Amygdala (tissue), 56 donors: ENCODE measurements at regions not wholly inside any gene's neighbourhood (a gene's known extent, or its start where the extent isn't known, plus 50 kb on each side); places are given as distances from the start of the nearest gene placed in this dataset.
"Not testable (repeated sequence)": the region's sequence is repeated elsewhere in the genome, so short reads cannot be mapped to it uniquely, and the experiment has no call there.

Source experiments
- DNase-seq, 56 donors: peaks; one replicate each; lab custom pipeline; 2025; lab: John Stamatoyannopoulos, UW

- DNase-seq = not testable (repeated sequence)
Observed at GRCh38 chr9:22508354-22508753, 61.7 kb downstream of the DMRTA1 start.

DNA sequence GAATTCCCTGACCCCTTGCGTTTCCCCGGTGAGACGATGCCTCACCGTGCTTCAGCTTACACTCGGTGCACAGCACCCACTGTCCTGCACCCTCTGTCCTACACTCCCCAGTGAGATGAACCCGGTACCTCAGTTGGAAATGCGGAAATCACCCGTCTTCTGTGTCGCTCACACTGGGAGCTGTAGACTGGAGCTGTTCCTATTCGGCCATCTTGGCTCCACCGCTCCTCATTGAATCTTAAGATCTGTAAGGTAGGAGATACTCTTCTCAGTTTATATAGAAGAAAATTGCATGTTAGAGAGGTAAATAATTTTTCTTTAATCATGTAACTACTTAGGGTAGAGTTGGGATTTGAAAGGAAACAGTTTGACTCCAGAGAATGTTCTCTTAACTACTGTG lies 62.2 kb downstream of the DMRTA1 start:
- no peak for DNase-seq

DNA sequence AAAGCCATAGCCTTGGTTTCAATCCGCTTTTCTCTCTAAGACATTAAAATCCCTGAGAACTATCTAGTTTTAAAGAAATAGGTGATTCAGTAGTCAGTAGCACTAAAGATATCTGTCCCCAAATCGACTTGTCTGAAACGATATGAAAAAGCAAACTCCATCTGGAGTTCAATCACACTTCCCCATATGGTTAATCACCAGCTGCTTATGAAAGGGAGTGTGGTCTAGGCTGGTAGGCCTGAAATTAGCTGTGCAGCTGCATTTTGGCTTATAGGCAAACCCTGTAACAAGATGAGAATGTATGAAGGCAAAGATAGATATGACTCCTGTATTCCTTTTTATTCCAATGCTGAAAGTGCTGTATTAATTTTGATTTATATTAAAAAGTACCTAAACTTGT lies 65.9 kb downstream of the DMRTA1 start:
- DNase-seq = peak in 3 of 56 donors; percentile 6 to 10 (median 9)

- no peak for DNase-seq
Observed at GRCh38 chr9:22514871-22515270, 68.2 kb downstream of the DMRTA1 start.

DNA sequence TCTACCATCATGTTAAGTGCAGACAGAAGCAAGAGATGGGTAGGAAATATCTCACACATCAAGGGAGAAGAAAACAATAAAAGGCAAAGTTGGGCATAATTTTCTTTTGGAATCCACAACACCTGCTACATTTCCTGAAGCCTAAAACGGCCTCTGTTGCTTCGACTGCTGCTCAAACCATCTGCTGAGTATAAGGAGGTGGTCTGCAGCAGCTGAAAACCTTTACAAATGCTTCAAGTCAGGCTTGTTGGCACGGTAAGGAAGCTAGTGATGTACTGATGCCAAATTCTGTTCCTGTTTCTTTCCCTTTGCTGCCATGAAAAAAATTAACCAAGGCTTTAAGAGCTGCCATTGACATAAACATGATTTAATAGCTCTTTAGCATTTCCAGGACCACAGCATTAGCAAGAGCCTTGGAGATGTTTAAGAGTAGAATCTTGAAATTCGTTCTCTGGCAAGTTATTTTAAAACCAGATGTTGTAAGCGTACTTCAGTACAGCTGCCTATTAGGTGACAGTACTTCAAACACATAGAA lies 75.6 kb downstream of the DMRTA1 start:
- DNase-seq = no peak

GRCh38 chr9:22528485-22528884 lies 81.9 kb downstream of the DMRTA1 start:
- DNase-seq = peak in 2 of 56 donors; percentile 1 to 3

- DNase-seq = no peak
Observed at GRCh38 chr9:22529426-22530199, 83.0 kb downstream of the DMRTA1 start.

DNA sequence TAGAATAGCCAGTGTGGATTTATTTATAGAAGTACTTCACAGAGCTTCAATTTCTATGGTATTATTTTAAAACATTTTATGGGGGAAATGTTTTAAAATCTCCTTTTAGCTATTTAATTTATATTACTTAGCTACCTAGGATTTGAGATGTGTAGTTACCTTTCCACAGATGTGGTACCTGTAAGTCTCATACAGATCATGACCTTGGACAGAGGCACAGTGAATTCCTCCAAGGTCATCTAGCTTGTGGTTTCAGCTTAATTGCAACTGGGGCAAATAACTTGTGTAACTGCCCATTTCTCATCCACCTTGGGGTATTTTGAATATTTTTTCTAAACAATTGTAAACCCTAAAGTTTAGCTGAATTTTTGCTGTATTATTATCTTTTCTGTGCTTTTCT lies 89.2 kb downstream of the DMRTA1 start:
- no peak for DNase-seq

- DNase-seq = no peak
Observed at GRCh38 chr9:22537721-22538120, 91.1 kb downstream of the DMRTA1 start.

DNA sequence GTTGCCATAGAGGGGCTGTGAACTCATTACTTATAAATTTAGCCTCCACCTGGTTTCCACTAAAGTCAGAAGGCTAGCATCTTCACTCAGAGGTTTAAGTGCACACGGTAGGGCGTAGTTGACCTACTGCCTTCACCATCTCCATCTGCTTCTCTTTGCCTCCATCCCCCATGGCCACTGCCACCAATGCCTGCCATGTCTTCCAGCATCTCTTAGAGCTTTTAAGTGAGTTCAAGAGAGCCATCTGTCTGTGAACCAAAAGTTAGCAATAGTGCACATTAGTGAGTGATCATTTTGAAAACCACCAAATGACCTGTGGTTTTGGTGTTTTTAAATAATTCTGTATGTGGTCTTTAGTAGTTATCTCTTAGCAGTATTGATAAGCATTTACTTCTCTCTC lies 102.0 kb downstream of the DMRTA1 start:
- no peak for DNase-seq

GRCh38 chr9:22574740-22575139 lies 128.1 kb downstream of the DMRTA1 start:
- no peak for DNase-seq

GRCh38 chr9:22580788-22581187 lies 134.2 kb downstream of the DMRTA1 start:
- no peak for DNase-seq

DNA sequence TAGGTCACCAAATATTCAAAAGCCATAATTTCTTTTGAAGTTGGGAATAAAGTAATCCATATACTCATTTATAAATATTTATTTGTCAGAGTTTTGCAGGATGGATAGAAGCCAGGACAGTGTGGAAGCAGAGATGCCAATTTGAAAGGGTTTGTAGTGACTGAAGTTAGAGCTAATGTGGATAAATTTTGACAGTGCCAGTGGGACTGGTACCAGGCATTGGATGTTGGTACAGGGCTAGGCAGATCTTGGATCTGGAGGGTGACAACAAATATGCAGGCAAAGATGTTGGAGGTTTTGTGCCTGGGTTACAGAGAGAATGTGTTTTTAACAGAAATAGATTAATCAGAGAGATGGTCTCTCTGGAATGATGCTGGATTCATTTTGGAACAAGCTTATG lies 135.6 kb downstream of the DMRTA1 start:
- no peak for DNase-seq

DNA sequence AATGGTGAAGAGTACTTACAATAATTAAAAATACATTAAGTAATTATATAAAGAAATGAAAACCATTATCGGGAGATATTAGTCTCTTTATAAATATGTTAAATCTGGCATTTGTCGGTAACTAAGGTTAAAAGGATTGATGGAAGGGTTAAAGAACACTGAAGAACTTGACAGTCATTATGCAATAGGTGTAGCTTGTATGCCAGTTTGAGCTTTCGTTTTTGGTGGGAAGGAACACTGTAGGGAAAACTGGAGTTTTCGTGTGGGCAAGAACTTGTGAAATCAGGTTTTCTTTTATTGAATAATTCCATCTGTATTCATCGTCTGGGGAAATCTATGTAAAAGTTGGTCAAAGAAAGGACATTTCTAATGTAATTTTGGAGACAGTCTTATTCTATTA lies 142.3 kb downstream of the DMRTA1 start:
- no peak for DNase-seq

DNA sequence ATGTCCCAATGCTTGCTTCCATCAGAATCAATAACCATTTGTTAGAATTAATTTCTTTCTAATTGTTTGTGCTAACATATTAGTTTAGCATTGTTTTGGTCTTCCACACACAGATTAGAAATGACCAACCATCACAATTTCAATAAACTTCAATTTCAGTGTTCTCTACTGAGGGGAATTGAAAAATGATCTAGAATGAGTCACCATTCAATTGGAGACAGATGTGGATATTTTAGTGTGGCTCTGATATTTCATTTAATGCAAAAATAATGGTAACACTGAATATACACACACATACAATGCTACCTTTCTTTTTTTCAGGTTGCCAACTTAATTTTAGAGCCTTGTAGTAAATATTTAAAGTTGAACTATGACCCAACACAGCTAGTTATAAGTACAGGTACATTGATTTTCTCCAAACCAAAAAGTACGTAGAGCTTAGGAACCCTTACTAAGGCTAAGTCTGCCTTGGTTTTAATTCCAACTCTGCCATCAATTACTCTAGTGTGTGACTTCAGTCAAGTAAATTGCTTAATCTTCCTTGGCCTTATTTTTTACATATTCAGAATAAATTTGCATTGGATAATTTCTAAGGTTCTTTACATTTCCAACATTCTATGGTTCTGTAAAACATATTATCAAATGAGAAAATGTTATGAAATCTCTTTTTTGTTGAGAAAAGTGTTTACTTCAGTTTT lies 143.9 kb downstream of the DMRTA1 start:
- no peak for DNase-seq

GRCh38 chr9:22595805-22596204 lies 149.2 kb downstream of the DMRTA1 start:
- no peak for DNase-seq

- no peak for DNase-seq
Observed at GRCh38 chr9:22617156-22617555, 170.5 kb downstream of the DMRTA1 start.

DNA sequence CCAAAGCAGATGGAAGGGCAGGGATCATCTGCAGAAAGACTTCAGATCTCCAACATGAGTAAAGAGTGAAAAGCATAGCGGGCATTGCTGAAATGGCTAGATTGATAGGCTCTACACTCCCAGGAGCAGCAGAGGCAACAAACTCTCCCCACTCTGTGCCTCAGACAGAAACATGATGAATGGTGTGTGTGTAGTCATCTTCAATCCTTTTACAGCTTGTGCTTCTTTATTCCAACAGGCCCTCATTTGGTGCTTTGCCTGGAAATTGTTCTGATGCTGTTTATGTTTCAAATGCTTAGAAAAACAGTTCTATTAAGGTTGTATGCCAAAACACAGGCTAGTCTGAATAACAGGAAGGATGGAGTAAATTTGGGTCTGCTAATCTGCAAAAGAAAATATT lies 176.2 kb downstream of the DMRTA1 start:
- DNase-seq = no peak

DNA sequence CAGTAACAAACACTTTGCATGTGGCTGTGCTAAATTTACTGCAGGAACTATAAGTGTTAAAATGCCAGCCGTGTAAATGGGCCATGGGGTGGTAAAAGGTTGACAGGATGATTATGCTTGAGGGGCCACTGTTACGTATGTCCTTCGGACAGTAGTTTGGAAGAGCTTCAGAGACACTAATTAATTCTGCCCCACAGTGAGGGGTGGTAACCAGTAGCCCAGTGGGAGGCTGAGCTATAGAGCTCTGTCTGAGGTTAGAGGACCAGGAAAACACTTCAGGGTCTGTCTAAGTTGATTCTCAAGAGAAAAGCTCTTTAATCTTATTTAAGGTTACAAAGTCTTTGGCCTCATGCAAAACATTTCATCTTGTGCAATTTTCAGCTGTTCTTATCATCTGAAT lies 176.6 kb downstream of the DMRTA1 start:
- DNase-seq = no peak

- no peak for DNase-seq
Observed at GRCh38 chr9:22625540-22625939, 178.9 kb downstream of the DMRTA1 start.

DNA sequence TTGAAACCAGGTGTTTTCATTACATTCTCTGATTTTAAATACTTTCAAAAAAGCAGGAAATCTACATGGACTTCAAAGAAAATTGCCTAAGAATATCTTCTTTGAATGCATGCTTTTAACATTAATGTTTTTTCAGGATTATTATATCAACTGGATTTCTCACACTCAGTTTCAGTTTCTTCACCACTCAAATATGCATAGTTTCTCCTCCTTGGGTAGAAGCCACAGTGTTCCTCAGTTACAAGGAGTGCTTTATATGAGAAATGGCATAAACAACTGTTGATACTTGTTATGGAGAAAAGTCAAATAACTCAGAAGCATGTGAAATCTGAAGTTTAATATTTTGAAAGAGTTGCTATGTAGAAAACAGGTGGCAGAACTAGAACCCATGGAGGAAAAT lies 196.9 kb downstream of the DMRTA1 start:
- DNase-seq = no peak

DNA sequence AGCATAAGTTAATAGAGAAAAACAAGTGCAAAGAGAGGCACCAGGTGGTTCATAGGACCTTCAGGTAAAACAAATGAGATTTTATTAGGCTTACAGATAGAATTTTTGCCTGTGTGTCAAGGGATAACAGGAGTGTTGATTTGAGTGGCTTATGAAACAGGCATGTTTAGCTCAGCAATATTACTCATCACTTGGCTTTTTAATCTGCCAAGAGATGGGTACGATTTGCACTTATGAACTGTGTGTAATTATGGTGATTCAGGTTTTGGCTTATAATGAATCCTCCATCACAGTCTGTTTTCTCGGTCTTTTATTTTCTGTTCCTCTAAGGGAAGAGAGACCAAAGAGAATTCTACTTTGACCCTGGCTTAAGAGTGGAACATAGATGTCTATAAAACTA lies 199.3 kb downstream of the DMRTA1 start:
- no peak for DNase-seq
